ENCODE measurements at regions not wholly inside any gene's neighbourhood (a gene's known extent, or its start where the extent isn't known, plus 50 kb on each side); places are given as distances from the start of the nearest gene placed in this dataset.

DNA sequence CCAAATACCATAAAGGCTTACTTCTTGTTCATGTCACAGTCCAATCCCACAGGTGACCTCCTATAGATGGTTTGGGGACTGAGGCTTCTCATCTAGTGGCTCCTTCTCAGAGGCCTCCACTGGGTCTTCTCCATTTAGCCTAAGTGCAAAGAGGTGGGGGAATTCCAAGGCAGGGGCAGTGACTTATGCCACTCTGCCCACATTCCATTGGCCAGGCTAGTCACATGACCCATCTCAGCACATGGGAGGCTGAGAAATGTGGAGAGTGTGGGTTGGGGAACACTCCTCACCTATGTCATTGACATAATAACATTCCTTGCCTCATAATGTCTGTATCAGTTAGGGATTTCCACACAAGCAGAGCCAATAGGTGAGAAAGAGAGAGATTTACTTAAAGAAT, 104.3 kb upstream of the PLXNA4 start:
- TF ChIP-seq, protein P1, sequence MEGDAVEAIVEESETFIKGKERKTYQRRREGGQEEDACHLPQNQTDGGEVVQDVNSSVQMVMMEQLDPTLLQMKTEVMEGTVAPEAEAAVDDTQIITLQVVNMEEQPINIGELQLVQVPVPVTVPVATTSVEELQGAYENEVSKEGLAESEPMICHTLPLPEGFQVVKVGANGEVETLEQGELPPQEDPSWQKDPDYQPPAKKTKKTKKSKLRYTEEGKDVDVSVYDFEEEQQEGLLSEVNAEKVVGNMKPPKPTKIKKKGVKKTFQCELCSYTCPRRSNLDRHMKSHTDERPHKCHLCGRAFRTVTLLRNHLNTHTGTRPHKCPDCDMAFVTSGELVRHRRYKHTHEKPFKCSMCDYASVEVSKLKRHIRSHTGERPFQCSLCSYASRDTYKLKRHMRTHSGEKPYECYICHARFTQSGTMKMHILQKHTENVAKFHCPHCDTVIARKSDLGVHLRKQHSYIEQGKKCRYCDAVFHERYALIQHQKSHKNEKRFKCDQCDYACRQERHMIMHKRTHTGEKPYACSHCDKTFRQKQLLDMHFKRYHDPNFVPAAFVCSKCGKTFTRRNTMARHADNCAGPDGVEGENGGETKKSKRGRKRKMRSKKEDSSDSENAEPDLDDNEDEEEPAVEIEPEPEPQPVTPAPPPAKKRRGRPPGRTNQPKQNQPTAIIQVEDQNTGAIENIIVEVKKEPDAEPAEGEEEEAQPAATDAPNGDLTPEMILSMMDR (optimal IDR thresholded peaks at IDR 0.05 in 1 of 3, IDR thresholded peaks at IDR 0.05 in 1 of 3, conservative IDR thresholded peaks at IDR 0.05 in 1 of 3; ENCODE audit: extremely low read depth in 1 of 3, insufficient read depth in 2 of 3, low read length in 3 of 3): no peak
- no peak for TF ChIP-seq EZH2 (IDR thresholded peaks at IDR 0.05; ENCODE audit: low read length)
- no peaks in the 10 kb centered on the region for H3K79me2 ChIP-seq (ENCODE audit: control insufficient read depth, insufficient read depth, low read length)
- dilution Hi-C loops (cut with MboI; ENCODE audit: extremely low pct_ligation_motif_present, low sequenced_read_pairs): no loop called here
- no peak overlapping the region for H3K27ac ChIP-seq (ENCODE audit: control insufficient read depth, insufficient read depth, low read length)
- H3K9ac ChIP-seq (ENCODE audit: control insufficient read depth, extremely low read depth, insufficient read depth, low read length): no peak overlapping the region
- no peak overlapping the region for H2AFZ ChIP-seq (ENCODE audit: control insufficient read depth, low read length)
- H3K9me1 ChIP-seq (ENCODE audit: control insufficient read depth, extremely low read depth, insufficient read depth, low read length): no peaks in the 10 kb centered on the region
- FAIRE-seq: no peak
- no peaks in the 10 kb centered on the region for H3K4me1 ChIP-seq (ENCODE audit: control insufficient read depth, extremely low read depth, insufficient read depth, low read length)
- no peak for DNase-seq (ENCODE audit: low read depth, low spot score)
- no peaks in the 10 kb centered on the region for H3K27me3 ChIP-seq (ENCODE audit: control insufficient read depth, extremely low read depth, insufficient read depth, low read length)
- no peak overlapping the region for H3K4me2 ChIP-seq (ENCODE audit: control insufficient read depth, extremely low read depth, insufficient read depth, low read depth, low read length)
- no peaks in the 10 kb centered on the region for H4K20me1 ChIP-seq (ENCODE audit: control insufficient read depth, extremely low read depth, insufficient read depth, low read length)
- no peaks in the 10 kb centered on the region for H3K9me3 ChIP-seq (ENCODE audit: control insufficient read depth, low read depth, low read length)
- H3K4me3 ChIP-seq (ENCODE audit: control insufficient read depth in 2 of 3, extremely low read depth in 1 of 3, insufficient read depth in 2 of 3, low read depth in 1 of 3, low read length in 3 of 3): no peak overlapping the region
- H3K36me3 ChIP-seq (ENCODE audit: control insufficient read depth in 2 of 2, extremely low read depth in 1 of 2, insufficient read depth in 2 of 2, low read length in 2 of 2): no peaks in the 10 kb centered on the region

DNA sequence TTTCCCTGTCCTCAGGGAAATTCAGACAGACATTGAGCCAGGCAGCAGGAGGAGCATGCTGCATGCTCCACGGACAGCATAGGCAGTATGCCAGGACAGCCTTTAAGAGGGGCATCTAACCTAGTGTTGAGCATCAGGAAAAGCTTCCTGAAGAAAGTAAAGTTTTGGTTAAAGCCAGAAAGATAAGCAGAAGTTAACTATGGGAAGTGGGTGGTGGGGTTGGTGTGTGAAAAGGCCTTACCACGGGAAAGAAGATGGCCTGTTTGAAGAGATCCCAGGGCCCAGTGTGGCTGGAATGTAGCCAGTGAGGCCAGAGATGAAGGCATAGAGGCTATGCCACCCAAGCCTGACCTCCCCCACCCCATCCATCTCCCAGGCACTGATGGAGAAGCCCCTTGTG, 102.4 kb upstream of the PLXNA4 start:
- dilution Hi-C loops (cut with MboI; ENCODE audit: extremely low pct_ligation_motif_present, low sequenced_read_pairs): no loop called here
- Histone ChIP-seq H3K4me3 (ENCODE audit: control insufficient read depth in 2 of 3, extremely low read depth in 1 of 3, insufficient read depth in 2 of 3, low read depth in 1 of 3, low read length in 3 of 3) (no peak overlapping the region), H3K27ac (ENCODE audit: control insufficient read depth, insufficient read depth, low read length) (no peak overlapping the region), H3K9me1 (ENCODE audit: control insufficient read depth, extremely low read depth, insufficient read depth, low read length) (no peaks in the 10 kb centered on the region), H3K9ac (ENCODE audit: control insufficient read depth, extremely low read depth, insufficient read depth, low read length) (no peak overlapping the region), H2AFZ (ENCODE audit: control insufficient read depth, low read length) (no peak overlapping the region), H3K36me3 (ENCODE audit: control insufficient read depth in 2 of 2, extremely low read depth in 1 of 2, insufficient read depth in 2 of 2, low read length in 2 of 2) (no peaks in the 10 kb centered on the region), H3K4me2 (ENCODE audit: control insufficient read depth, extremely low read depth, insufficient read depth, low read depth, low read length) (no peak overlapping the region), H3K79me2 (ENCODE audit: control insufficient read depth, insufficient read depth, low read length) (no peaks in the 10 kb centered on the region), H3K27me3 (ENCODE audit: control insufficient read depth, extremely low read depth, insufficient read depth, low read length) (no peaks in the 10 kb centered on the region), H3K9me3 (ENCODE audit: control insufficient read depth, low read depth, low read length) (no peaks in the 10 kb centered on the region), H3K4me1 (ENCODE audit: control insufficient read depth, extremely low read depth, insufficient read depth, low read length) (no peaks in the 10 kb centered on the region), H4K20me1 (ENCODE audit: control insufficient read depth, extremely low read depth, insufficient read depth, low read length) (no peaks in the 10 kb centered on the region)
- no peak for DNase-seq (ENCODE audit: low read depth, low spot score)
- FAIRE-seq: no peak
- TF ChIP-seq EZH2 (IDR thresholded peaks at IDR 0.05; ENCODE audit: low read length): no peak
- TF ChIP-seq, protein P1 (optimal IDR thresholded peaks at IDR 0.05 in 1 of 3, IDR thresholded peaks at IDR 0.05 in 1 of 3, conservative IDR thresholded peaks at IDR 0.05 in 1 of 3; ENCODE audit: extremely low read depth in 1 of 3, insufficient read depth in 2 of 3, low read length in 3 of 3): no peak

All from keratinocyte (primary cell).